HG03378 (cell line): ENCODE measurements at regions not wholly inside any gene's neighbourhood (a gene's known extent, or its start where the extent isn't known, plus 50 kb on each side); places are given as distances from the start of the nearest gene placed in this dataset.
A peak's percentile ranks its signal among the peaks of the same experiment; 100 is the strongest.

Experiments
- ATAC-seq: cut with Tn5 transposase; IDR thresholded peaks from one replicate; pipeline ENCODE4 v1.9.1; 2021; ENCODE audit warnings: mild to moderate bottlenecking, moderate library complexity; ENCODE audit not compliant: unreplicated experiment

DNA sequence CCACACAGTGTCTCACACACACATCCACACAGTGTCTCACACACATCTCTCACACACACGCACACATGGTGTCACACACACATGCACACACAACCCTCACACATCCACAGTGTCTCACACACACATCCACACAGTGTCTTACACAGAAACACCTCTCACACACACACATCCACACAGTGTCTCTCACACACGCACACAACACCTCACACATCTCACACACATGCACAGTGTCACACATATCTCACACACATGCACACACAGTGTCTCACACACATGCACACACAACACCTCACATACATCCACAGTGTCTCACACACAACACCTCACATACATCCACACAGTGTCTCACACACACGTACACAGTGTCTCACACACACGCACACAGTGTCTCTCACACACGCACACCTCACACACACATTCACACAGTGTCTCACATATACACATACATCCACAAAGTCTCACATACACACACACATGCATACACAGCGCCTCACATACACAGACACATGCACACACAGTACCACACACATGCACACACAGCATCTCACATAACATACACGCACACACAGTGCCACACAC lies 473.9 kb upstream of the HS6ST1 start:
- ATAC-seq = no peak

DNA sequence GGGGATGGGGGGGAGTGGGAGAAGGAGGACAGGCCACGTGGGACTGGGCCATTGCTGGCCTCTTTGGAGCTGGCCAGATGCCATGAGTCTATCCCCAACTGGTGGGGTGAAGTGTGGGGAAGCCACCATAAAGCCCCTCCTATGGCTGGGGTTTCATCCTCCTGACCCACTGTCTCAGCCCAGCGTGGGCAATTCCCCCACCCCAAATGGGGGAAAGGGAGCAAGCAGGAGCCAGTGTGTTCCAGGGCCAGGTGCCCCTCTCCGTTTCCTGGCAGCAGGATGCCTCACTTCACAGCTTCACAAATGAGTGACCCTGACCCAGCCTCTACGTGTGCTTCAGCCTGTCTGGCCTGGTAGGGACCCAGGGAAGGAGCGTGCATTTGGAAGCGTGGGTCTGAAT lies 474.7 kb upstream of the HS6ST1 start:
- ATAC-seq = no peak

DNA sequence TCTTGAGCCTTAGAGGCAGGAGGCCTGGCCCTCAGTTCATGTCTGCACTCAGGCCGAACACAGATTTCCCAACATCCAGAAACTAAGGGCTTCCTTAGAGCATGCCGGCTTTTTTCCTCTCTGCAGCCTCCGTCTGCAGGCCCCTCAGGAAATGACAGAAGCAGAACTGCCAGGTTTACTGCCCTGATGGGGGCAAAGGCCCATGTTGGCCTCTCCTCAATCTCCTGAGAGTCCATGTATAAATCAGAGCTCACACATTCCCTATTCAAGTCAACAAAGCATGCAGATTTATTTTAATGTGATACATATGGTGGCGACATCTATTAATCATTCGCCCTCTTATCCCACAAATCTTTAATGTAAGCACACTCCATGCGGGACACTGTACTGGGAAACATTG lies 475.6 kb upstream of the HS6ST1 start:
- no peak for ATAC-seq

DNA sequence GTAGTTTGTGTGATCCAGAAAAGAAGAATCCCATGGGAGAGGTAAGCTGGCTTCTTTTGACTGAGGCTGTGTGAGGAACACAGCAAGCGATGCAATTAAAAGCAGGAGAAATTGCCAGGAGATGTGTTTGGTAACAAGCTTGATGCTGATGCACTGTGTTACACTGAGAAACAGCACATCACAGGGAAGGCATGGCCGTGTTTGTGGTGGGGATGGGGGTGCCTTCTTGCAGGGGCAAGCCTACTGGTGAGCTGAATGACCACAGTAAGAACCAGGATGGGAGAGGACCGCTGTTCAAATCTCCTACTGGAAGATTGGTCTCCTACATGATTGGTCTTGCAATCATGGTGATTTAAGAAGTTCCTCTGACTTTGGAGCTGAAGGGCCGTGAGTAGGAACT lies 477.7 kb upstream of the HS6ST1 start:
- no peak for ATAC-seq

DNA sequence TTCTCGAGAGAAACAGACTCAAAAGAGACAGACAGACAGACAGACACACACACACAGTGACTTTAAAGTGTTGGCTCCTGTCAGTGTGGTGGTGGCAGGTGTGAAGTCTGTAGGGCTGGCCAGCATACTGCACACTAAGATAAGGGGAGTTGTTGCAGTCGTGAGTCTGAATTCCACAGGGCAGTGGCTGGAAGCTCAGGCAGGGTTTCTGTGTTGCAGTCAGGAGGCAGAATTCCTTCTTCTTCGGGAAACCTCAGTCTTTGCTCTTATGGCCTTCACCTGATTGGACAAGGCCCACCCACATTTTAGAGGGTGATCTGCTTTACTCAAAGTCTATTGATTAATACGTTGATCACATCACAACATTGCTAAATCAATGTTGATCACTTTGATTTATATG lies 478.4 kb upstream of the HS6ST1 start:
- ATAC-seq = no peak

DNA sequence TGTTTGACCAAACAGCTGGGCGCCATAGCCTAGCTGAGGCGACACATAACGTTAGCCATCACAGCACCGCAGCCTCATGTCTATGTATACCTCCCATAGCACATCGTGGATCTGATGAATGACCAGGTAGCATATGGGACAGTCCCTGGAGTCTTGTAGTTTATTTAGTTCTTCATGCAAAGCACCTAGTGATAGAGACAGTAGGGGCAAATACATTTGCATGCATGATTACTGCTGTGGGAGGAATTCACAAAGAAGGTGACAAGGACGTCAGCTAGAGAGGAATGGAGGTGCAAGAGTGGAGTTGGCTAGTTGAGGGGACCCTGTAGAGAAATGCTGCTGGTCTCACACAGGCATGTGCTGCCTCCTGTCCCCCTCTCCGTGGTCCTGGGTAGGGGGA lies 478.9 kb upstream of the HS6ST1 start:
- ATAC-seq = peak; percentile 38

DNA sequence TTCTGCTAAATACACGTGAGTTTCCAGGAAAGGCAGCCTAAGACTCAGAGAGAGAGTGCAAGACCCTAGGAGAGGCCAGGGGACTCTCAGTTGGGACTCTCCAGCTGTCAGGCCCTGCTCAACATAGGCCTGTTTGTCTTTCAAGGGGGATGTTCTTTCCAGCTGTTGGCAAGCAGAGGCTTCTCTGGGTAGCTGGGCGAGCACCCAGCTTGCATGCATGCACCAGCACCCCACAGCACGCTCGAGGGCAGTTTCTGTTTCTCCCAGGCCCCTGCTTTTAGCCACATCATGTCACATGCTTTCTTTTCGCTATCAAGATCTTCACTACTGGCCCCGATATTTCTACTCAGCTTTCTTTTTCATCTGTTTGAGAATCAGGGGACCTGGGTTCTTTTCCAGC lies 479.3 kb upstream of the HS6ST1 start:
- peak; percentile 62 for ATAC-seq

DNA sequence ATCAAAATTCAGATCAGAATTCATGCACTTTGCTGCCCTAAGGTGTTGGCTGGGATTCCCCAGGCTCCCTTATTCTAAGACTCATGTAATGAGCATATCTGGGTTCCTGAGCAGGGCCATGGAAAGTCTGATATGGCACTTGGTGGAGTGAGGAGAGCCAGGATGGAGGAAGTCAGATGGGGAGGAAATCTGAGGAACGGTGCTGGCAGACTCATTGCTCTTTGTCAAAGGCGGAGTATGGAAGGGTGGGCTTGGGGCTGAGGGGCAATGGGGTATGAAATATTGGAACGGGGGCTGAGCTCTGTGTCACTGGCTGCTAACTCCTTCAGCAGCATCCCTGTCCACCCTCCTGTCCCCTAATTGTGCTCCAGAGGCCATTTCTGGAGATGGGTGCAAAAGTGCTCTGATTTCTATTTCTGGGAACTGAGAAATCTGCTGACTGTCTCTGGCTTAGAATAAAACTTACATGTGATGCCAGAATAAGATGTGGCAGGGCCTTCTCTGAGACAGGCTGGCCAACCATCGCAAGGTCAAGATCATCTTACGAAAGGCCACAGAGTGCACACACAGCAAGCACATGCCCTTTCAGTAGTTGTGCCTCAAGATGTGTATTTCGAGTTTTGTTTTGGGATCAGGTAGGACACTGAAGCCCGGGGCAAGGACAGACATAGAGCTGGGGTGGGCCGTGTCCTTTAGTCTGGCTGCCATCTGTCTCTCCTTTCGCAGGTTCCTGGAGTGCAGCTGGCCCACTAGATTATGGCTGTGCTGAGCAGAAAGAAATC lies 480.0 kb upstream of the HS6ST1 start:
- ATAC-seq = no peak

DNA sequence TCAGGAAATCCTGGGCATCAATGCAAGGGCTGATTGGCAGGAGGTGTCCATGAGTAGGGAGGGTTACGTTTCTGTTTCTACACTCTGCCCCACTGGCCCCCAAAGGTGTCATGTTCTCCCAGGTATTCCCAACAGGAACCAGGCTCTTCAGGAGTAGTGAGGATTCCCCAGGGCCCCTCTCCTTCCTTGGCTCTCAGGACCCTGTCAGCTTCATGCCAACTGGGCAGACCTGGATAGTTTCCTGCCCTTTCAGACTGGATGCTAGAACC lies 480.6 kb upstream of the HS6ST1 start:
- no peak for ATAC-seq

DNA sequence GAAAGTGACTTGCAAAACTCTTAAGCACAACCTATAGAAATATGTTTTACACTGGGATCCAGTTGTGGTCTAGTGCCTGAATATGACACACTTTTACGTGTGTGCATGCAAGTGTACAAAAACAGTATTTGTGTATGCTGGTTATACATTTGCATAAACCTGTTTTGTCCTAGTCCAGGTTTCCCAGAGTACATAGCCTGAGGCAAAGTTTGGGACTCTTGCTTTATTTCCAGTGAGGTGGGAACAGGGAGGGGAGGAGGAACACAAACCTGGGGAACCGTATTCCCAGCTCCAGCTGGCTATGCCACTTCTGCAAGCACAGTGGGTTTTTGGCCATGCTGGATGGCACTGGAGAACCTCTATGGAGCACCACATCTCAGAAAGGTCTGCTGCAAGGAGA lies 481.1 kb upstream of the HS6ST1 start:
- ATAC-seq = no peak

DNA sequence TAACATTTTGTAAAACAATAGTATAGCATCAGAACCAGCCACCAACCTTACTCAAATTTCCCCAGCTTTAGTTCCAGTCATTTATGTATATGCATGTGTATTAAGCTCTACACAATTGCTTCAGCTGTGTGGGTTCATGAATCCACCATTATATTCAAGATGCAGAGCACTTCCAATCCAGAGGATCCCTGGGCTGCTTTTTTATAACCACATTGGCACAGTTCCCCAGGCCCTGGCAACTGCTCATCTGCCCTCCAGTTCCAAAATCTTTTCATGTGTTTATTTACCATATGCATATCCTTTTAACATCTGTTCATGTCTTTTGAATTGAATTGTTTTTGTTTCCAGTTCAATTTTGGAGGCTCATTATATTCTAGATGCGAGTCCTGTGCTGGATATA lies 482.9 kb upstream of the HS6ST1 start:
- no peak for ATAC-seq

DNA sequence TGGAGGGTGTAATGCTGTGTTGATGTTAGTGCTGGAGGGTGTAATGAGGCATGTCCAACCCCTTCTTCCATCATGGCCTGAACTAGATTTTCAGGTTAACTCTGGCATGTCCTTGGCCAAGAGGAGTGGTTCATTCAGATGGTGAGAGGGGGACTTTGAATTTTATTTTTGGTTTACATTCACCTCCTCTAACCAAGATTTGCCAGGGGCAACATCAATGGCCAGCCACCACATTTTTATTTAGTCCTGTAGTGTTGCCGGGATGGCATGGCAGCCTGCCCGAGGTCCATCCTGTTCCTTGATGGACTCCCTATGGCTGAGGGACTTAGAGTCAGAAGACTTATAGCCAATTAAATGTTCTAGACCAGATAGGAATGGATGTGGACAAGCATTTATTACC lies 484.6 kb upstream of the HS6ST1 start:
- ATAC-seq = no peak

DNA sequence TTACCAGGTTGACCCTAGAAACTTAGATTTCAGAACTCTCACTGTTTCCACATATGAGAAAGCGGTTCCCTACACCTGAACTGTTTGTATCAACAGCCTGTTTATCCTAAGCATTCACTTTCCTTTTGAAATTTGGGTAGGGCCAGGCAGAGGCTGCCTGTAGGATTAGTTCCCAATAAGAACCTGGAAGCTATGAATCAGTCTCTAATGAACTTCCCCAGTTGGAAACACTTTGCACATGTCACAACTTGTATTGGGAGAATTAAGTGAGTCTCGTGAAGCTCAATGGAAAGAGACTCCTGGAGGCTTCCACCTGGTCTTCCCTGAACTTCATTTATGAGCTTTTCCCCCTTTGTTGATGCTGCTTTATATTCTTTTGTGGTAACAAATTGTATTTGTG lies 486.6 kb upstream of the HS6ST1 start:
- no peak for ATAC-seq

DNA sequence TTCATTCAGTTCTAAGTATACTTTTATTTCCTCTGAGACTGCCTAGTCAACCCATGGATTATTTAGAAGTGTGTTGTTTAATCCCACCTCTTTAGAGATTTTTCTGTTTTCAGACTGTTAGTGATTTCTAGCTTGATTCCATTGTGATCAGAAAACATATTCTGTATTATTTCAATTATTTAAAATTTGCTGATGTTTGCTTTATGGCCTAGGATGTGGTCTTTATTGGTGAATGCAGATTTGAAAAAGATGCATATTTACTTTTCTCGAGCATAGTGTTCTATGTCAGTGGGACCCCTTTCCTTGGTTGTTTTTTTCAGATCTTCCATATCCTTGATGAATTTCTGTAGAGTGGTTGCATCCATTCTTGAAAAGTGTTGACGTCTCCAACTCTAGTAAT lies 487.2 kb upstream of the HS6ST1 start:
- ATAC-seq = no peak

DNA sequence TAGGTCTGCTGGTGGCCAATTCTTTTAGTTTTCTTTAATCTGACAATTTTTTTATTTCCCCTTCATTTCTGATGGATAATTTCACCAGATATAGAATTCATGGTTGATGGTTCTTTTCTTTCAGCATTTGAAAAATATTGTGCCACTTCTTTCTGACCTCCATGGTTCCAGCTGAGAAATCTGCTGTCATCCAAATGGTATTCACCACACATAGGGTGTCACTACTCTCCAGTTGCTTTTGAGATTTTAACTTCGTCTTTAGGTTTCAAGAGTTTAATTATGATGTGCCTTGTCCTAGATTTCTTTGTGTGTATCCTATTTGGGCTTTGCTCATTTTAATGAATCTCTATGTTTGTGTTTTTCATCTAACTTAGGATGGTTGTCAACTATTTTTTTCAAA lies 488.6 kb upstream of the HS6ST1 start:
- ATAC-seq = no peak

DNA sequence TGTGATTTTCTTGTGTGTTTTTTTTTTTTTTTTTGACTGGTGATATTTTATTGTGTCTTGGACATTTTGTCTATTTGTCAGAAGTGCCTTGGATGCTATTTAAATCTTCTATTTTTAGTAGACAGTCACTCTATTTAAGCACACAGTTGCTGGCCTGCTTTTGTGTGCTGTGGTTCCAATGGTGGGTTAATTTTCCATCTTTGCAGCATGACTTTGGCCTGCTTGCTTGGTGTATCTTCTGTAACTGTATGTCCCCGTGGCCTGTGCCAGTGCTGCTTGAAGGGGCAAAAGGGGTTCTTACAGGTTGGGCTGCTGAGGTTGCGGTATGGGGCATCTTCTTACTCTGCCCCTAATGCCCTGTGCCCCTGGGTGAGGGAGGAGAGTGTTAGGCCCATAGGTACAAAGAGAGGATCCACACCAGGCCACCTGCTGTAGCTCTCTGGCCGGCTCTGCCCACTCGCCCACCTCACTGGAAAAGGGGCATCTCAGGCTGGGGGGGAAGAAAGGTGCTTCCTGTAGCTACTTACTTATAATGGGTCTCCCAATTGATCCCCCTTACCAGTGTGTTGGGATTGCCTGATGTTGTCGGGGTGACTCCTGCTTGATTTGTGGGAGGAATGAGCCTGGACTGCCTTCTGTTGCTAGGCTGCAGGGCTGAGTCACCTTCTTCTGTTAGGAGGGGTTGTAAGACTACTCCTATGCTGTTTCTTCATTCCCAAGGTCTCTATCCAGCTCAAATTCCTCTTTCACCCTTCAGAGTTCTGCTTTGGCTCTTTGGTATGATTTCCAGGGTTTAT lies 490.0 kb upstream of the HS6ST1 start:
- no peak for ATAC-seq

DNA sequence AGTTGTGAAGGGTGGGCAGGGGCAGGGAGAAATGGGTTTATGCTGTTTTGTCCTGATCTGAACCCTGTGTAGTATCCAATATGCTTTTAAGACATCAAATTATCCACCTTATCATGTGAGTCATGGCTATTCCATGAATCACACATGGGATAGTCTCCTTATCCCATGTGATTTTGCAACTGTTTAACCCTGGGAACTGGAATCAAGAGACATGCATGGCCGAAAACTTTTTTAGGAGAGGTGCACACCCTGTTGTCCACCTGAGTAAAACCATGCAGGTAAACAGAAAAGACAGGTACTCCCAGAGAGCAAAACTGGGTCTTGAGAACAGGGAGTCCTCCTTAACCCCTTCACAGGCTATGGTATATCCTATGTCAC lies 490.6 kb upstream of the HS6ST1 start:
- ATAC-seq = no peak

DNA sequence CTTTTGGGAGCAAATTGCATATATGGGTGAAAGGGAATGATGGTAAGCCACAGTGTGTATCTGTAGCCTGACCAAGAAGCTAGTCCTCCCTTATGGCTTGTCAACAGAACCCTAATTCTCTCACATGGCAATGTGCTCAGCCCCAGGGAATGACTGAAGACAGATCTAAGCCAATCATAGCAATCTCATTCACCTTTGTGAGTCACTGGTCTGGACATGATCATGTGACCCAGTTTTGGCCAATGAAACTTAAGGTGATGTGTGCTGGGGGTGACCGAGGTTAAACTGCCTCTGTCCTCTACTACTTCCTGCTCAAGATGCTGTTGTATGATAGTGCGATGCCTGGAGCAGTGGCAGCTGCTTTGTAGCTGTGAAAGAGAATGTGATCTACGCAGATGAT lies 491.2 kb upstream of the HS6ST1 start:
- ATAC-seq = no peak

DNA sequence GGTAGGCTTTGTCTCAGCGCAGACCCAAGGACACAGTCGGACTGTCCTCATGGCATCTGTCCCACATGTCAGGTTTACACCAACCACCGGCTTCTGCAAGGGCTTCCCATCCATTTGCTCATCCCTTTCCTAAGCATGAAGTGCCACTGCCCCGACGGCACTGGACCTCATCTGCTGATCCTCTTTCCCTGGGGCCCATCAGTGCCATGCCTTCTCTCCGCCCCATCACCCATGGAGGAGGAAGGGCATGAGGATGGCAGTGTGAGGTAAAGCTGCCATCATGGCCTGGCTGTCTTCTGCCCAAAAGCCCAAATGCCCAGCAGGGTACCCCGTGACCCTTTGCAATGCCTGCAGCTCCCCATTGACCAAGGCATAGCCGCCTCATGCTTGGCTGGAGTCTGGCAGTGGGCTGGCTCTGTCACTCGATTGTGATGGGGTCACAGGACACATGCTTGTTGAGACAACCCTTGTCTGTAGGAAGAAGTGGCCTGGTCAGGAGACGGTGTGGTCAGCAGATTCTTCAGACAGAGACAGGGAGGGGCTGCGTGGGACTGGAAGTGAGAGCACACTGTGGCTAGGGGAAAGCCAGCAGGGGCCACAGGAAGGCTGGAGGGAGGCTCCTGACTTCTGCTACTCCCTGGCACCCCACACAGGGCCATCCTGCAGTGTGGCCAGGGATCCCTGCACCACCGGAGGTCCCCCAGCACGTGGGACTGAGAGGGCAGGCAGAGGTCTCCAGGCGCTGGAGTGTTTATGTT lies 493.7 kb upstream of the HS6ST1 start:
- ATAC-seq = no peak

DNA sequence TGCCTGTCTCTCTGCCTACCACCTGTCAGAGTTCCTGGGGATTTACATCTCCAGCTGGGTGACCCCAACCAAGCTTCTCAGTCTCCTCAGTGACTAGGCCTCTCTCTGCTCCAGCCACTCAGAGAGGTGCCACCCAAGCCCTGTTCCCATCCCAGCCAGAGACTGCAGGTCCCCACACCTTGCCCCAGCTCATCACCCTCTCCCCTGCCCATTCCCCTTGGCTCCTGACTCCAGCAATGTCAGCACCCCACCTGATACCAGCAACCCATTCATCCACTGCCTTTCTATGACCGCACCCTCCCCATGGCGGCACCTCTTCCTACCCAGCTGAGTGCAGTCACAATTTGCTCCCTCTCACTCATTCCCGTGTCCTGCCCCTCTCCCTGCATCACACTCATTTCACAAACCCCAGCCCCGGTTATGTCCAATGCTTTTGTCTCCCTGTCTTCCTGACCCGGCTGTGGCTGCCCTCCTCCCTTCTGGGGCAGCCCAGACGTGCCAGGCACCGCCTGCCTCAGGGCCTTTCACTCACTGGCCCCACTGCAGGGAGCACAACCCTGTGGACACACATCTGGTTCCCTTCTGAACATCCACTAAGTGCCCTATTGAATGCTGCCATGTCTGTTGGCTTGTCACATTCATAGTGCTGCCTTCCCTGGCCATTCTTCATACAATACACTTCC lies 494.8 kb upstream of the HS6ST1 start:
- no peak for ATAC-seq

DNA sequence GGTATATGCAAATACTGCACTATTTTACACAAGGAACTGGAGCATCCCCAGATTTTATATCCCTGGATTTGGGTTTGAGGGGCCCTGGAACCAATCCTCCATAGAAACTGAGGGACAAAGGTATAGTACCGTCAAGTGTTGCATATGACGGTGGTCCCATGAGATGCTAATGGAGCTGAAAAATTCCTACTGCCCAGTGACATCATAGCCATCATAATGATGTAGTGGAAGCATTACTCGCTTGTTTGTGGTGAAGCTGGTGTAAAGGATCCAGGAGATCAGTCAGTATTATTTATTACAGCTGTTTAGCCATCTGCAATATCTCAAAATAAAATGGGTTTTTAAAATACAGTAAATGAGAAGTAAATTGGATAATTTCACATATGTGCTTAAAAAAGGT lies 496.6 kb upstream of the HS6ST1 start:
- ATAC-seq = no peak
